Aorta (tissue), 5 donors: ENCODE measurements at regions not wholly inside any gene's neighbourhood (a gene's known extent, or its start where the extent isn't known, plus 50 kb on each side); places are given as distances from the start of the nearest gene placed in this dataset.

Experiments used
- ATAC-seq: fragments of 200-7000 bp; cut with Tn5 transposase; one replicate; pipeline ENCODE4 v1.9.1; 2022; ENCODE audit warnings: moderate library complexity; ENCODE audit not compliant: low FRiP score
- DNase-seq, 2 donors: peaks; one replicate each; pipeline ENCODE4 v3.0.0-alpha.2; 2020
- H3K27ac ChIP-seq, 2 donors: one replicate each; pipeline ENCODE4 v1.5.1; 2013; ENCODE audit warnings: low read length in 2 of 2, mild to moderate bottlenecking in 2 of 2, moderate library complexity in 2 of 2, control low read depth in 1 of 2, inconsistent platforms in 1 of 2, low read depth in 1 of 2
- H3K27me3 ChIP-seq, 2 donors: one replicate each; pipeline ENCODE4 v1.6.1; 2013; ENCODE audit warnings: control low read depth in 1 of 2, low read length in 1 of 2, mild to moderate bottlenecking in 1 of 2, moderate library complexity in 1 of 2; ENCODE audit not compliant: insufficient read depth in 2 of 2, control insufficient read depth in 1 of 2
- H3K36me3 ChIP-seq, 2 donors: one replicate each; pipeline ENCODE4 v1.6.1; 2013; ENCODE audit warnings: control low read depth in 1 of 2, low read length in 1 of 2, mild to moderate bottlenecking in 1 of 2; ENCODE audit not compliant: insufficient read depth in 2 of 2, control insufficient read depth in 1 of 2
- H3K4me1 ChIP-seq, 2 donors: one replicate each; pipeline ENCODE4 v1.6.1; 2013; ENCODE audit warnings: low read length in 2 of 2, control low read depth in 1 of 2, mild to moderate bottlenecking in 1 of 2, moderate library complexity in 1 of 2; ENCODE audit not compliant: insufficient read depth in 2 of 2, control insufficient read depth in 1 of 2
- H3K4me3 ChIP-seq, 2 donors: one replicate each; pipeline ENCODE4 v1.5.1; 2013; ENCODE audit warnings: low read length in 2 of 2, control low read depth in 1 of 2, mild to moderate bottlenecking in 1 of 2
- H3K9me3 ChIP-seq: one replicate; pipeline ENCODE4 v1.6.1; 2013; ENCODE audit warnings: mild to moderate bottlenecking, low read length; ENCODE audit not compliant: control insufficient read depth
- WGBS, 2 donors: extraction: QIAGEN DNeasy Blood & Tissue Kit; methylation state at CpG; one replicate each; pipeline ENCODE4 v1.1.7; 2013; 5-methylcytosine and 5-hydroxymethylcytosine counted together
- intact Hi-C, 2 donors: fragments of 100-400 bp; cut with DNase I; formaldehyde crosslinking; loops; one replicate each; pipeline versions ENCODE4 v1.14.2 to v1.15.0; 2022
- donor health status: healthy with polysubstance abuse.
- donor health status: Bipolar disorder and iron deficiency.
- donor health status: DM: no; HTN: no; CAD: no.
- donor health status: DM: no; HTN: no; CAD: no.
- donor health status: DM: yes; HTN: yes; CAD: no.

DNA sequence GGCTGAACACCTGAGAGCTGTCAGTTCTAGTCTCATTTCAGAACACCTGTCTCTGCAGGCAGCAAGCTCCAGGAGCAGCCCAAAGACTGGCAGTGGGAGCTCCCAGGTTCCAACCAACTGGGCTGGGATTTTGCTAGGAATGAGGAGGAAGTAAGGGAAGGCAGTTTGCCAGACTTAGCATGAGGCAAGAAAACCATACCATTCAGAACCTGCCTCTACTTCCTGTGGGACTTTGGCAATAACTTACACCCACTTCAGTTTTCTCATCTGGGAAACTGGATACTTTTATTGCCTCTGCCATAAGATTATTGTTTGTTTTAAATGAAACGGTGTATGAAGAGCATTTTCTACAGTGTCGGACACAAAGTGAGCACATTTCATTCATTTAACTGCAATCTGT, 363.7 kb upstream of the ISX start:
- no peaks in the 10 kb centered on the region for H3K27me3 ChIP-seq
- intact Hi-C loops, result loop anchor here in 1 of 2 donors (10.0 kb wide), 1 partner anchor 483 kb away; no protein-coding TSS in a partner anchor
- ATAC-seq, result no peak
- WGBS, 2 donors, result 76 to 88% methylated on average over 2 of the region's 2 CpGs
- no peaks in the 10 kb centered on the region for H3K36me3 ChIP-seq
- H3K4me3 ChIP-seq, result no peak overlapping the region
- H3K27ac ChIP-seq, result no peak overlapping the region
- DNase-seq, result no peak
- H3K4me1 ChIP-seq, result no peaks in the 10 kb centered on the region
- H3K9me3 ChIP-seq, result peaks cover 5% of the 10 kb centered on the region

DNA sequence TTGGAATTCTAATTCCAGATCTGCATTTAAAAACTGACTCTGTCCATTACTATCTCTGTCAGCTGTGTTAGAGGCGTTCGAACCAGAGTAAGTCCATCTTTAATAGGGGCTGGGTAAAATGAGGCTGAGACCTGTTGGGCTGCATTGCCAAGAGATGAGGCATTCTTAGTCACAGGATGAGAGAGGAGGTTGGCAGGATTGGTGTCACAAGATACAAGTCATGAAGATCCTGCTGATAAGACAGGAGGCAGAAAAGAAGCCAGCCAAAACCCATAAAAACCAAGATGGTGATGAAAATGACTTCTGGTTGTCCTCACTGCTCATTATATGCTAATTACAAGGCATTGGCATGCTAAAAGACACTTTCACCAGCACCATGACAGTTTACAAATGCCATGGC, 356.3 kb upstream of the ISX start:
- peaks cover 3% of the 10 kb centered on the region for H3K9me3 ChIP-seq
- H3K4me1 ChIP-seq, result no peaks in the 10 kb centered on the region
- 82 to 88% methylated on average over 2 of the region's 2 CpGs for WGBS, 2 donors
- DNase-seq (no peak), ATAC-seq (no peak)
- no peak overlapping the region for H3K4me3 ChIP-seq
- H3K36me3 ChIP-seq, result no peaks in the 10 kb centered on the region
- peaks cover 0 to 1% of the 10 kb centered on the region in 2 donors for H3K27me3 ChIP-seq
- intact Hi-C loops, result loop anchor here in 1 of 2 donors (10.0 kb wide), 1 partner anchor 475 kb away; no protein-coding TSS in a partner anchor
- no peak overlapping the region for H3K27ac ChIP-seq

DNA sequence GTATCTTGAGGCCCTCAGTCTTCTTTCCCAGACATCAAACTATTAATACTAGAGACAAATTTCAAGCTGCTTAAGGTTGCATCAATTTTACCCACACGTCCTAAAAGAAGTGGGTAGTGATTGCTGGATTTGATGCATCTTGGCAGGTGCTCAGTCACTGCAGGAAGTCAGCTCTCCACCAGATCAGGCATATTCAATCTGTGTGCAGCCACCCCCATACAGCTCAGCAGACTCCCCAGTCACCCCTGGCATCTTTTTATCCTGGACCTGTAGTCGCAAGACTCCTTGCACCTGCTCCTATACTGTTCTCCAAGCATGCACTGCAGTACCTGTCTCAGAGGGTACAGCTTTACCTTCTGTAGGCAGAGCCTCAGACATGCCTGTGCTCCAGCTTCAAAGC, 343.1 kb upstream of the ISX start:
- 58 to 59% methylated on average over 2 of the region's 2 CpGs for WGBS, 2 donors
- H3K36me3 ChIP-seq, result no peaks in the 10 kb centered on the region
- H3K9me3 ChIP-seq, result peaks cover 4% of the 10 kb centered on the region

DNA sequence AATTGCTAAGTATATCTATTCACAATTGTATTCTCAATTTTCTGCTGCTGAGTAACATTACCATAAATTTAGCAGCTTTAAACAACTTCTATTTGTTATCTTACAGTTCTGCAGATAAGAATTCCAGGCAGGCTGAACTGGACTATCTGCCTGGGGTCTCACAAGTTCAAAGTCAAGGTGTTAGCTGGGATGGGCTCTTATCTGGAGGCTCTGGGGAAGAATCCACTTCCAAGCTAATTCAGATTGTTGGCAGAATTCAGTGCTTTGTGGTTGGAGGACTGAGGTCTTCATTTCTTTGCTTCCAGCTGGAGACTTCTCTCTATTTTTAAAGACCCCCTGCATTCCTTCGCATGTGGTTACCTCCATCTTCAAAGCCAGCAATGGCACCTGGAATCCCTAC, 329.9 kb upstream of the ISX start:
- no peak for DNase-seq
- peaks cover 2% of the 10 kb centered on the region for H3K9me3 ChIP-seq
- H3K27me3 ChIP-seq, result no peaks in the 10 kb centered on the region
- WGBS, 2 donors, result 81 to 89% methylated on average over 1 of the region's 1 CpG
- H3K27ac ChIP-seq, result no peak overlapping the region
- no peaks in the 10 kb centered on the region for H3K36me3 ChIP-seq
- ATAC-seq, result no peak
- no peak overlapping the region for H3K4me3 ChIP-seq
- intact Hi-C loops, result no loop called here
- H3K4me1 ChIP-seq, result no peaks in the 10 kb centered on the region

More for the DNA sequence above, 343.1 kb upstream of the ISX start:
- ATAC-seq, result no peak
- no peak for DNase-seq
- no peaks in the 10 kb centered on the region for H3K27me3 ChIP-seq
- H3K4me3 ChIP-seq, result no peak overlapping the region
- intact Hi-C loops, result no loop called here
- H3K4me1 ChIP-seq, result no peaks in the 10 kb centered on the region
- H3K27ac ChIP-seq, result no peak overlapping the region

DNA sequence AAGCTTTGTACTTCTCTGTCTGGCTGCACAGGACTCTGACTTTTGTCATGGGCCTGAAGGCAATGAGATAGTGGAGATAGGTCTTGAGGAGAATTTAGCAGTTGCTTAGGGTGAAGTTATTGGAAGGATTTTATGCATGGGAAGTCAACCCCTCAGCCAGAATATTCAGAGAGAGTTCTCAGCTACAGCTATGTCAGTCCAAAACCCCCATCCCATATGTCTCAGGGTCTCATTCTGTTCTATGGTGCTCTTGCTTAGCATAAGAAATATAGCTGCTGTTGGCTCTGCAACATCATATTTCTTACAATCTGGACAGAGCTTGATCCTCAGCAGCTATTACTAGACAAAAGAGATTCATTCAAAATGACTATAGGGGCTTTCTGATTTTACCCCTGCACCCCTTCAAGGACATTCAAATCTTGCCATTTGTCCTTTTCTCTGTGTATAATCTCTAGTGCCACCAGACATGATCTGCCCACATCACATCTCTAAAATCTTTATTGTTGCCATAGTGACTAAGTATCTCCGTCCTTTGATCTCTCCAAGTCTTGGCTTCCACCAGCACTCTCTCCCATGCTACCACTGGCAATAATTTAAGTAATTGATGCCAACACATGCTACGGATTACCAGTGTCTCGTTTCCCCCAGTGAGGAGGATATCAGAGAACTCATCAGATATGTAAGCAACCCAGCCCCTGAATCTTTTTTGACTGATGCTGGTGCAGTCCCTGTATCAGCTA, 327.1 kb upstream of the ISX start:
- H3K27me3 ChIP-seq, result no peaks in the 10 kb centered on the region
- intact Hi-C loops, result no loop called here
- ATAC-seq (no peak), DNase-seq (no peak)
- no peak overlapping the region for H3K4me3 ChIP-seq
- no peak overlapping the region for H3K27ac ChIP-seq
- no peaks in the 10 kb centered on the region for H3K4me1 ChIP-seq
- peaks cover 2% of the 10 kb centered on the region for H3K9me3 ChIP-seq
- H3K36me3 ChIP-seq, result no peaks in the 10 kb centered on the region
- WGBS, 2 donors, result 57 to 58% methylated on average over 3 of the region's 3 CpGs

DNA sequence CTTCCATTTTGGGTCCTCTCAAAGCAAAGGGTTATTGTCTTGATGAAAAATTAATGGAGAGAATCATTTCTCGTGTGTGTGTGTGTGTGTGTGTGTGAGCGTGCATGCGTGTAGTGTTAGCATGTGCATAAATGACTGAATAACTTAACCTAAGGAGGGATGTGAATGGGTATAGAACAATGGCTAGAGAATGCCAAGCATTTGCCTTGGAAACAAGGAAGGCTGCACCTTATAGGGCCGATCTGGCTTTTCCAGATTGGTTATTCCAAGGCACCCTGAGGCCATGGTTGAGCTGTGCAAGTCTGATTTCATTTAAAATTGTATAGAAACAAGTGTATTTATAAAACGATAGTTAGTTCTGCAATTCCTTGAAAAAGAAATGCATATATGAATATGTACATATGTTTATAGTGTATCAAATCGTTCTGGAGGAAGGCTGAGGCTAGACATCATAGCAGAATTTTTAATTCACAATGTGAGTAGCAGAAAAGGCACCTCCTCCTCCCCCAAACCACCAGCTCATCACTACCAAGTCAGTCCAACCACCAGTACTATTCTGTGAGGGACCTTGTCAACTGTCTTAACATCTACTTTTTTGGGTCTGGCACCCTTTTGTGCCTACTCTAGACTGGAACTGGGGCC, 322.7 kb upstream of the ISX start:
- no peak overlapping the region for H3K4me3 ChIP-seq
- intact Hi-C loops, result no loop called here
- H3K27me3 ChIP-seq, result no peaks in the 10 kb centered on the region
- 75% methylated on average over 6 of the region's 6 CpGs for WGBS, 2 donors
- no peak overlapping the region for H3K27ac ChIP-seq
- H3K36me3 ChIP-seq, result no peaks in the 10 kb centered on the region
- no peak for ATAC-seq
- H3K4me1 ChIP-seq, result no peaks in the 10 kb centered on the region
- no peak for DNase-seq
- no peaks in the 10 kb centered on the region for H3K9me3 ChIP-seq

DNA sequence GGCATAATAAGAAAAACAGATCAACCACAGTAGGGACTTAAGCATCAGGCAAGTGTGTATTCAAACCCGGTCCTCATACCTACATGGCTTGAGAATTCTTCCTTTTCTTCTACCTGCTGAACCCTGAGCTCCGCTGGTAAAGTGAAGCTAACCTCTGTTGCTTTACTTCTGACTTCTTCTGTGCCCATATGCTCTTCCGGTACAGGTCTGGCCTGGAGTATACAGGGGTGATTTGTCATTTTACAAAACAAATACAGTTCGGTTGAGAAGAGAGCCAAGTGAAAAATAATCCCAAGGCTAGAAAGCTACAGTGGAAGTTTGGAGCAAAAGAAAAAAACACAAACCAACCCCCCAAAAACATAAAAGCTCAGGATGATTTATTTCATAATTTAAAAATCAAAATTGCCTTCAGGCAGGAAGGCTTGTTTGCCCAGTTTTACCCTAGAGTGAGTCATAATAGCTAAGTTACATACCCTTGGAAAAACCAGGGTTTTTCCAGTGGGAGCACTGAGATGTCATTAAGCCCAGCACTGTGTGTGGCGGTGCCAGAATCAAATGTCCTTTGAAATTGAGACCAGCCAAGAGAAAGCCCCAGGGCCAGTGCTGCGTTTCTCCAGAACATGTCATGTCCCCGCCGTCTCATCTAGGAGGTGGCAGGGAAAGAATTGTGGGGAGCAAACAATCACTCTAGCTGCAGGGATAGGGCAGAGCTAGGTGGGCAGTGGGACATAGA, 305.5 kb upstream of the ISX start:
- Histone ChIP-seq H3K27ac (no peak overlapping the region), H3K36me3 (no peaks in the 10 kb centered on the region), H3K27me3 (no peaks in the 10 kb centered on the region), H3K4me1 (no peaks in the 10 kb centered on the region), H3K9me3 (no peaks in the 10 kb centered on the region), H3K4me3 (no peak overlapping the region)
- DNase-seq (no peak), ATAC-seq (no peak)
- intact Hi-C loops, result no loop called here
- WGBS, 2 donors, result 47% methylated on average over 8 of the region's 8 CpGs

DNA sequence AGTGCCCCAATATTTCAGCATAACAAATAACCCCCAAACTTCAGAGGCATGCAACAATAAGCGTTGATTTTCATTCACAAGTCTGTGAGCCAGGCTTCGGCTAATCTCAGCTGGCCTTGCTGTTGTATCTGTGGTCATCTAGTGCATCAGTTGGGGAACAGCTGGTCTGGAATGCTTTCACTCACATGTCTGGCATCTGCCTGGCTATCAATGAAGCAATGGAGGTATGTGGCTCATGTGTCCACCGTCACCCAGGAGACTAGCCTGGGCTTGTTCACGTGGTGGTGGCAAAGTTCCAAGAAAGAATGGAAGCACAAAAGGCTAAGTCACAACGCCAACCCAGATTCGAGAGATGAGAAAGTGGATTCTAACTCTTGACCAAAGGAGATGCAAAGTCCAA, 304.8 kb upstream of the ISX start:
- 67 to 69% methylated on average over 6 of the region's 6 CpGs for WGBS, 2 donors
- intact Hi-C loops, result no loop called here

More for the DNA sequence above, 304.8 kb upstream of the ISX start:
- Histone ChIP-seq H3K27ac (no peak overlapping the region), H3K27me3 (no peaks in the 10 kb centered on the region), H3K36me3 (no peaks in the 10 kb centered on the region), H3K4me3 (no peak overlapping the region), H3K4me1 (no peaks in the 10 kb centered on the region), H3K9me3 (no peaks in the 10 kb centered on the region)
- ATAC-seq, result no peak
- no peak for DNase-seq
